ENCODE measurements at regions not wholly inside any gene's neighbourhood (a gene's known extent, or its start where the extent isn't known, plus 50 kb on each side); places are given as distances from the start of the nearest gene placed in this dataset.
"Not testable (repeated sequence)": the region's sequence is repeated elsewhere in the genome, so short reads cannot be mapped to it uniquely, and the experiment has no call there.

GRCh38 chrX:3920424-3921017 is 207.1 kb upstream of the PRKX start:
- not testable (repeated sequence) for DNase-seq (ENCODE audit: low spot score)

GRCh38 chrX:3919668-3920423 is 206.4 kb upstream of the PRKX start:
- DNase-seq (ENCODE audit: low spot score): not testable (repeated sequence)

DNA sequence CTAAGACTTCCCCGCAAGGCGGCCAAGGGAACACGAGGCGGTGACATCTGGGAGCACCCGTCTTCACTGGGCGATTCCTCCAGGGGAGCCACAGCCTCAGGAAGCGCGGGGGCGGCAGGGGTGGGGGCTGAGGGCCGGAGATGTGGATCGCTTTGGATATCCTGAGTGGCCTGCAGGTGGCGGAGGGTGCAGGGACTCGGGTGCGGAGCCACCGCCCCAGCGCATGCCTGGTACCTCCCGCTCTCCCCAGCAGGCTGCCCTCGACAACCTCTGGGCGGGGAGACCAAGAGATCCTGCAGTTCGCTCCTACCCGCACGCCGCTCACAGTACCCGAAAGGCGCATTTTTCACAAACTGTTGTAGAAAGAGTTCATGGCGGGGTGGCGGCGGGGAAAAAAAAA is 201.4 kb upstream of the PRKX start:
- not testable (repeated sequence) for DNase-seq (ENCODE audit: low spot score)

DNA sequence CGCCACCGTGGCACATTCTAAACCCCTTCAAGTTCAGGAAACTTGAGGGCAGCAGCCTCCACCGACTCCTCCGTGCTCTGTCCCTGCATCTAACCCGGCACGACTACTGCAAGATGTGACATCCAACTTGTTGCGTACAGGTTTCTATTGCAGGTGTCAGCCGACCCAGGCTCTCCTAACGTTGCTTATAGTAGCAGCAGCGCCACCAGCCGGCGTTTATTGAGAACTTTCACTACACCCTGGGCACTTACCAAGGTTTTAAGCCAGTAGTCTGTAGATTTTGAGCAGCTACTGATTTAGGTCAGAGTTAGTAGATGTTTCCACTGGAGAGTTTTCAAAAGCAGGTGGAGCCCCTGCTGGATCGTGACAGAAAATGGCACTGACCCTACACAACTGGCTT is 200.6 kb upstream of the PRKX start:
- not testable (repeated sequence) for DNase-seq (ENCODE audit: low spot score)

GRCh38 chrX:3911012-3911411 is 197.6 kb upstream of the PRKX start:
- DNase-seq (ENCODE audit: low spot score): not testable (repeated sequence)

GRCh38 chrX:3910611-3911010 is 197.2 kb upstream of the PRKX start:
- DNase-seq (ENCODE audit: low spot score): not testable (repeated sequence)

GRCh38 chrX:3905522-3906258 is 192.2 kb upstream of the PRKX start:
- not testable (repeated sequence) for DNase-seq (ENCODE audit: low spot score)

DNA sequence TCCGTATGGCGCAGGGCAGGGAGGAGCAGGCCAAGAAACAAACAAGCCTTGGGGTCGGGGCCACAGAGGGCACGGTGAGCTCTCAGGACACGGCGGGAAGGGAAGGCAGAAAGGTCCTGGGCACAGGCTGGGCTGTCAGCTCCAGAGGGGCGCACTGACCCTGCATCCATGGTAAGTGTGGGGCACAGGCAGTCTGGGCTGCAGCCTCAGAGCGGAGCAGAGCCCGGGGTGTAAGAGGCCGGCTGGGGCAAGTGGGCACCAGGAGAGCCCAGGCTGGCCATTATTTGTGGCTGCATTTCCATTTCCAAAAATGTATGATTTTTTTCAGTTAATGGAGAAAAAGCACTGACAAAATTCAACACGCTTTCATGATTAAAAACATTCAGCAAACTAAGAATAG is 188.8 kb upstream of the PRKX start:
- not testable (repeated sequence) for DNase-seq (ENCODE audit: low spot score)

GRCh38 chrX:3896755-3897154 is 183.3 kb upstream of the PRKX start:
- not testable (repeated sequence) for DNase-seq (ENCODE audit: low spot score)

- not testable (repeated sequence) for DNase-seq (ENCODE audit: low spot score)
Measured at GRCh38 chrX:3882553-3882920, 169.1 kb upstream of the PRKX start.

DNA sequence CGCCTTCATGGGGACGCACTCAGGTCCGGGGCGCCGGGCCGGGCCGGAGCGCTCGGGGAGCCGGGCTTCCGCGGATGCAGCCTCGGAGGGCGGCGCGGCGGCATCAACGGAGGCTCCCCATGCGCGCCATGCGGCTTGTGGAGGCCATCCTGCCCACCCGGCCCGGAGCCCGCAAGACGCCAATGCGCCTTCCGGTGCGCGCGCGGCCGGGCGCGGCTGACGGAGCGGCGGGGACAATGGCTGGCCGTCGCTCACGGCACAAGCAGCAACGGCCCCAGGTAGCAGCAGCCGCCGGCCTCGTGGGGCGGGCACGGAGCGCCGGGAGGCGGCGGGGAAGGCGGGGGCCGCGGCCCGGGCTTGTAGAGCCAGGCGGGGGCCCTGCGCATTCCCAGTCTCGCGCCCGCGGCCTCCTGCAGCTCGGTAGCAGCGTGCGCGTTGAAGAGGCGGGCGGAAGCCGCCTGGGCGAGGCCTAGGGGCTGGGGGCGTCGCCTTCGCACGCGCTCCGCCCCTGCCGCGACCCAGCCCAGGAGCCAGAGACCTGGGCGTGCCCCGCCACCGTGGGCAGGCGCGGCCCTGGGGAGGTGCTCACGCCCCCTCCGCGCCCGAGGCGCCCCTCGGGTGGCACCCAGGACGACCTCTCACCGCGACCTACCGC is 168.6 kb upstream of the PRKX start:
- DNase-seq (ENCODE audit: low spot score): not testable (repeated sequence)

DNA sequence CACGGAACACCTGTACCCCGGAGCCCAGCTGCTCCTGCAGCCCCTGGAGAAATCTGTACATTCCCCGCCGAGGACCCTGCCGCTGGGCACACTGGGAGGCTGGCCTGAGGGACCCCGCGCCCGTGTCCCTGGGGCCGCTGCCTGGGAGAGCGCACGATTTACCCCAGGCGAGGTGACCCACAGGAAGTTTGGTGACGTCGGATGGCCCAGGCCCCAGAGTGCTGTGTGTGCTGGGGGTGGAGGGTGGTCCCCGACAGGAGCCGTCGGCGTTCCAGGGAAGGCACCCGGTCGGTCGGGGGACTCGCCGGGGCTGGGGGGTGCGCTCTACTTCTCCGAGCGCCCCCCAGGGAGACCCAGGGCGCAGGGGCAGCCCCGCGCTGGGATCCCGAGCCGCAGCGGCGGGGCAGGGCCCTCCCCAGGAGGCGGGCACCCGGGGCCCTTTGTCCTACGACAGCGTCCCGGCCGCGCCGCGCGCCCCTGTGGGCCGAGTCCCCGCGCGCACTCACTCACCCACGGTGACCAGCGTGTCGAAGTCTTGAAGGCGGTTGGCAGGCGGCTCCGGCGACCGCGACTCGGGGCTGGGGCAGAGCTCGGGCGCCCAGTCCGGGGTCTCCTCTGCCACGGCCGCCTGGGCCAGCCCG is 167.9 kb upstream of the PRKX start:
- DNase-seq (ENCODE audit: low spot score): not testable (repeated sequence)

GRCh38 chrX:3876393-3876792 is 162.9 kb upstream of the PRKX start:
- DNase-seq (ENCODE audit: low spot score): not testable (repeated sequence)

GRCh38 chrX:3875638-3876037 is 162.2 kb upstream of the PRKX start:
- not testable (repeated sequence) for DNase-seq (ENCODE audit: low spot score)

GRCh38 chrX:3872226-3872879 is 158.9 kb upstream of the PRKX start:
- not testable (repeated sequence) for DNase-seq (ENCODE audit: low spot score)

DNA sequence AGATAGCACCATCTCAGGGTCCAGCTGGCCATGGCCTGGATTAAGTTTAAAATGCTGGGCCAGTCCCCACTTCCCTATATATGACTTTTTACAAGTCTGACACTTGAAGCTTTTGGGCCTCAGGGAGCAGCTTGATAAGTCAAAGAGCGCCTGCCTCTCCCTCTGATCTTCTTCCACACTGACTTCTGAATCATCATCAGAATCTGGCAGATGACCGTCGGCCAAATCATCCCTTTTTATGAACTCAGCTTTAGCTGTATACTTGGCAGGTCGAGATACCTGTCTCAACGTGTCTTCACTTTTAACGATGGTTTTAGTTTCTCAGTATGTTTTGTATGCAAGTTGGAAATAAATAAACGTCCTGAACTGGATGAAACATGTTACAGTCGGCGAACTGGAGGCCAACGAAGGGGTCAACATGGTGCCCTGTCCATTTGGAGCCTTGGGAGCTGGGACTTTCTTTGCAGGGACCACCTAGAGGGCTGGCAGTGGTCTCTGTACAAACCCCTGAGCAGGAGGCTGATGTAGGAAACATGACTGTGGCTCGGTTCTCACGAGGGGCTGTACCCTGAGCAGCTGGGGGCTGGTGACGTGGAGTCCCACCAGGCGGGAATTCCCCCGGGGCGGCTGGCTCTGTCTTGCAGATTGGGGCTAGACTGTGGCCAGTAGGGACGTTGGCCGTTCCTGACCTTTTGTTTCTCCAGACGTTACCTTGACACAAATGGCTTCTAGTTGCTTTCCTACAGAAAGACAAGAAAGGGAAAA is 153.8 kb upstream of the PRKX start:
- not testable (repeated sequence) for DNase-seq (ENCODE audit: low spot score)

- DNase-seq (ENCODE audit: low spot score): not testable (repeated sequence)
Measured at GRCh38 chrX:3858332-3858731, 144.9 kb upstream of the PRKX start.

DNA sequence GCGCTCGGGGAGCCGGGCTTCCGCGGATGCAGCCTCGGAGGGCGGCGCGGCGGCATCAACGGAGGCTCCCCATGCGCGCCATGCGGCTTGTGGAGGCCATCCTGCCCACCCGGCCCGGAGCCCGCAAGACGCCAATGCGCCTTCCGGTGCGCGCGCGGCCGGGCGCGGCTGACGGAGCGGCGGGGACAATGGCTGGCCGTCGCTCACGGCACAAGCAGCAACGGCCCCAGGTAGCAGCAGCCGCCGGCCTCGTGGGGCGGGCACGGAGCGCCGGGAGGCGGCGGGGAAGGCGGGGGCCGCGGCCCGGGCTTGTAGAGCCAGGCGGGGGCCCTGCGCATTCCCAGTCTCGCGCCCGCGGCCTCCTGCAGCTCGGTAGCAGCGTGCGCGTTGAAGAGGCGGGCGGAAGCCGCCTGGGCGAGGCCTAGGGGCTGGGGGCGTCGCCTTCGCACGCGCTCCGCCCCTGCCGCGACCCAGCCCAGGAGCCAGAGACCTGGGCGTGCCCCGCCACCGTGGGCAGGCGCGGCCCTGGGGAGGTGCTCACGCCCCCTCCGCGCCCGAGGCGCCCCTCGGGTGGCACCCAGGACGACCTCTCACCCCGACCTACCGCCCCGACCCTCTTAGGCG is 130.2 kb upstream of the PRKX start:
- DNase-seq (ENCODE audit: low spot score): not testable (repeated sequence)

- not testable (repeated sequence) for DNase-seq (ENCODE audit: low spot score)
Measured at GRCh38 chrX:3842822-3843521, 129.5 kb upstream of the PRKX start.

Measured in H4 (cell line).